BJ (cell line): ENCODE measurements at regions not wholly inside any gene's neighbourhood (a gene's known extent, or its start where the extent isn't known, plus 50 kb on each side); places are given as distances from the start of the nearest gene placed in this dataset.
A peak's percentile ranks its signal among the peaks of the same experiment; 100 is the strongest.

Source experiments
- CTCF ChIA-PET: fragments of 350-600 bp; formaldehyde crosslinking; extraction: SDS; loops from one replicate; lab custom pipeline; 2021; ENCODE audit warnings: antibody characterized with exemption, inconsistent platforms; lab: Yijun Ruan, JAX
- POLR2A ChIA-PET: fragments of 300-600 bp; sonication (Branson Sonifier 250); formaldehyde crosslinking; extraction: SDS; loops from one replicate; lab custom pipeline; 2021; ENCODE audit warnings: antibody characterized with exemption; lab: Charles Lee
- DNase-seq: peaks from one replicate; pipeline ENCODE4 v3.0.0-alpha.2; 2011; ENCODE audit warnings: low read depth
- H3K27me3 ChIP-seq: 2 replicates; pipeline ENCODE4 v1.6.0; 2011; ENCODE audit warnings: low read length; ENCODE audit not compliant: control insufficient read depth, insufficient read depth
- H3K36me3 ChIP-seq: 2 replicates; pipeline ENCODE4 v1.5.1; 2011; ENCODE audit warnings: low read length; ENCODE audit not compliant: control insufficient read depth, insufficient read depth
- H3K4me3 ChIP-seq: 2 replicates; pipeline ENCODE4 v1.5.1; 2011; ENCODE audit warnings: low read depth, mild to moderate bottlenecking, control low read depth, low read length
- TF ChIP-seq, protein P1 (sequence below): IDR thresholded peaks from 2 replicates; pipeline ENCODE4 v1.5.1; 2011; ENCODE audit warnings: low read depth, mild to moderate bottlenecking, control low read depth, inconsistent platforms, low read length, moderate library complexity; ENCODE audit not compliant: insufficient read depth

DNA sequence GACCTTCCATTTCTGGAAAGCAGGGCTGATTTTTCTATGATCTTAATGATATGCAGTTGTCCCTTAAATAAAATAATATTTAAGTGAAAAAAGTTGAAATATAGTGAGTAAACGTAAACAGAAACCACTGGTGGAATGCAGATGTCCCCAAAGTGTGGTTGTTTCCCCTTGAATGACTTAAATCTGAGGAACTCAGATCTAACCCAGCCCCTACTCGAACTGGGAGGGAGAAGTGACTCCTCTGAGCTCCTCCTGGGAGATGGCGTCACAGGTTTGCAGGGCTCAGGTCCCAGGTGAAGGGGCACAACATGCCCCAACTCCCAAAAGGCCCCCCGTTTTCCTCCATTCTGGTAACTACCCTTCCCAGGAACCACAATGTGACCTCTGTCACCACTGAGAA lies 142.8 kb downstream of the IRF8 start:
- no peaks in the 10 kb centered on the region for H3K36me3 ChIP-seq
- ChIA-PET CTCF (interaction anchor here (0.7 kb wide), 1 partner anchor 26 kb away, joined by 3 read pairs; no protein-coding TSS in a partner anchor), POLR2A (no interaction called here)
- no peak overlapping the region for H3K4me3 ChIP-seq
- TF ChIP-seq, protein P1, sequence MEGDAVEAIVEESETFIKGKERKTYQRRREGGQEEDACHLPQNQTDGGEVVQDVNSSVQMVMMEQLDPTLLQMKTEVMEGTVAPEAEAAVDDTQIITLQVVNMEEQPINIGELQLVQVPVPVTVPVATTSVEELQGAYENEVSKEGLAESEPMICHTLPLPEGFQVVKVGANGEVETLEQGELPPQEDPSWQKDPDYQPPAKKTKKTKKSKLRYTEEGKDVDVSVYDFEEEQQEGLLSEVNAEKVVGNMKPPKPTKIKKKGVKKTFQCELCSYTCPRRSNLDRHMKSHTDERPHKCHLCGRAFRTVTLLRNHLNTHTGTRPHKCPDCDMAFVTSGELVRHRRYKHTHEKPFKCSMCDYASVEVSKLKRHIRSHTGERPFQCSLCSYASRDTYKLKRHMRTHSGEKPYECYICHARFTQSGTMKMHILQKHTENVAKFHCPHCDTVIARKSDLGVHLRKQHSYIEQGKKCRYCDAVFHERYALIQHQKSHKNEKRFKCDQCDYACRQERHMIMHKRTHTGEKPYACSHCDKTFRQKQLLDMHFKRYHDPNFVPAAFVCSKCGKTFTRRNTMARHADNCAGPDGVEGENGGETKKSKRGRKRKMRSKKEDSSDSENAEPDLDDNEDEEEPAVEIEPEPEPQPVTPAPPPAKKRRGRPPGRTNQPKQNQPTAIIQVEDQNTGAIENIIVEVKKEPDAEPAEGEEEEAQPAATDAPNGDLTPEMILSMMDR: no peak
- DNase-seq: no peak
- H3K27me3 ChIP-seq: peaks cover 6% of the 10 kb centered on the region

DNA sequence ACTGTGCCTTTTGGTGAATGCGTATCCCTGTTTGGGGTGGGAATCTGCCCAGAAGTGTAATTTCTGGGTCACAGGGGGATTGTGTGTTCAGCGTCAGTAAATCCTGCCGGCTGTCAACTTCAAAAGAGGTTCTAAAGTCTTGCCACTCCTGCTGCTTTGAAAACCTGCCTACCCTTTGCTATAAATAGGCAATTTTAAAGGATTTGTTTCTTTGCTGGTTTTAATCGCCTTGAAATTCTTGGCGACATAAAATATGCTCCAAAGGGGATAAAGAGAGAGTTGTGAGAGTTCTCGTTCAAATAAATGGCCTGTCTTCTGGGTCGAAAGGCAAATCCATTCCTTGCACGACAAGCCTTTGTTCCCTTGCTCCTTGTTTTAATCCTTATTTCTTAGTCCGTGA lies 143.4 kb downstream of the IRF8 start:
- TF ChIP-seq, protein P1: no peak

DNA sequence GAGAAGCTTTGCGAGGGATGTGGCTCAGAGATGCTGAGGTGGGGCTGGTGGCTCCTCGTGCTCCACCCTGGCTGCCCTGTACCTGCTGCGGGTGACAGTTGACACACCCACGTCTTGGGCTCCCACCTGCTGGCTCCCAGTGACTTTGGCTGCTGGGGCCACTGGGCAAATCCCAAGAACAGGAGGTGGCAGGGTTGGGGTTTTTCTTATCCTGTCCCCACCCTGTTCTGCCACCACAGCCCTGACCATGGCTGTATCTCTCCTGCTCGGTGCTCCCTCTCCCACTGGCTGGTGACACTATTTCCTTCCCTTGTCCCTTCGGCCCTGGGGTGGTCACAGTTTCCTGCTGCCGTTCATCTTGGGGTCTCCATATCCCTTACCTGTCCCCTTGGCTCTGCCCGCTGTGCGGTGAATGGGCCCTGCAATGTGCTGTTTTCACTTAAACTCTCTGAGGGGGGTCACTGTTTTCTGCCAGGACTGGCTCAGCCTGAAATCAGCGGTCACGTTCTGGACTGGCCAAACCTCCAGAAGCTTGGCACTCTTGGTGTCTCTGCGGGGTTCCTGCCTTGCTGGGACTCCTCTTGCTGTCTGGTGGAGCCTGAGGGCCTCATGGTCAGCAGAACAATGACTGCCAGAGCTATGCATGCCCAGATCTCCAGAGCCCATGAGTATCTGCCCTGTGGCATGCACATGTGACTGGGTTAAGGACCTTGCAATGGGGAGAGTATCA lies 144.2 kb downstream of the IRF8 start:
- Histone ChIP-seq H3K4me3 (no peak overlapping the region), H3K27me3 (peaks cover 16% of the 10 kb centered on the region), H3K36me3 (no peaks in the 10 kb centered on the region)
- ChIA-PET CTCF (interaction anchor here (1.3 to 2.9 kb wide), 3 partner anchors 18 to 475 kb away, joined by 3 to 14 read pairs (median 6); no protein-coding TSS in a partner anchor), POLR2A (no interaction called here)
- TF ChIP-seq, protein P1: no peak
- no peak for DNase-seq

More for the DNA sequence above, 143.4 kb downstream of the IRF8 start:
- ChIA-PET POLR2A (no interaction called here), CTCF (interaction anchor here (2.9 kb wide), 1 partner anchor 475 kb away, joined by 14 read pairs; no protein-coding TSS in a partner anchor)
- Histone ChIP-seq H3K27me3 (peaks cover 8% of the 10 kb centered on the region), H3K4me3 (no peak overlapping the region), H3K36me3 (no peaks in the 10 kb centered on the region)
- no peak for DNase-seq

DNA sequence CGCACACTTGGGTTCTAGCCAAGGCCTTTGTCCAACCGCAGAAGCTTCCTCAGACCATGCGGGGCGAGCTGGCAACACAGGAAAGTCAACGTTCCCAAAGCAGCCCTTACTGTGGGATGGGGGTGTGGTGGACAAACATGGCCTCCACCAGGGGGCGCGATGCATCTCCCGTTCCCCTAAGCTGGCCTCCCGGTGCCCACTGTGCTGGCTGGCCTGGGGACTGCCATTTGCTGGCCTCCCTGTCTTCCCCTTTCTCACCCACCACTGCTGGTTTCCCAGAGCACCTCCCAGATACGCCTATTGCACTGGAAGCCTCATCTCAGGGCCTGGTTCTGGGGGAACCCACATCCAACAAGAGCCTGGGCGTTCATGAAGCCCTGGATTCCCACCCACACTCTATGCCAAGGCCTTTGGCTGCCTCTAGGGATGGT lies 145.3 kb downstream of the IRF8 start:
- DNase-seq: no peak
- Histone ChIP-seq H3K36me3 (no peaks in the 10 kb centered on the region), H3K4me3 (no peak overlapping the region), H3K27me3 (peaks cover 19% of the 10 kb centered on the region)
- ChIA-PET POLR2A (no interaction called here), CTCF (interaction anchor here (1.1 to 2.9 kb wide), 5 partner anchors 9 to 473 kb away, joined by 3 to 14 read pairs (median 5); no protein-coding TSS in a partner anchor)
- TF ChIP-seq, protein P1: peak; percentile 63

DNA sequence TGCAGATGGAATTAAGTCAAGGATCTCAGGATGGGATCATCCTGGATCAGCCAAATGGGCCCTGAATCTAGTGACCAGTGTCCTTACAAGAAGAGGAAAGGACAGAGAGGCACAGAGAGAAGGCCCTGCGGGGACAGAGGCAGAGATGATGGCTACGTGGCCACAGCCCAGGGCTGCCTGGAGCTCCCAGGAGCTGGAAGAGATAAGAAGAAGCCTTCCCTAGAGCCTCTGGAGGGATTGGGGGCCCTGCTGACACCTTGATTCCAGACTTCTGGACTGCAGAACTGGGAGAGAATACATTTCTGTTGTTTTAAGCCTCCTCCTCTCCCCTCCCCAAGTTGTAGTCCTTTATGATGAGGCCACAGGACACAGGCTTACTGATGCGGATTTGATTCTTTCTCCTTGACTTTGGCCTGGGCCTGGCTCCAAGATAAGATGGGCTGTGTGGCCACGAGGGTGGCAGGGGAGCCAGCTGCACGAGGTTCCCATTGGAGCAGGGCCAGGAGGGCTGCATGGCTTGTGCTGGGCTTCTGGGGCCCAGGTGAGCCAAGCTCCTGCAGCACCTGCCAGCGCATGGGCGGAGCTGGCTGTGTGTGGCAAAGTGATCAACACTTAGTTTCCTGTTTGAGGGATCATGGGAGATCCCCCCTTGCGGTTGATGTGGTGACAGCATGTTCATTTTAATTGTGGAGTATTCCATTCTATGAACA lies 146.1 kb downstream of the IRF8 start:
- no peak overlapping the region for H3K4me3 ChIP-seq
- ChIA-PET POLR2A (no interaction called here), CTCF (interaction anchor here (1.1 to 2.9 kb wide), 4 partner anchors 8 to 473 kb away, joined by 3 to 14 read pairs (median 6); no protein-coding TSS in a partner anchor)
- TF ChIP-seq, protein P1: no peak
- peaks cover 21% of the 10 kb centered on the region for H3K27me3 ChIP-seq
- DNase-seq: no peak
- no peaks in the 10 kb centered on the region for H3K36me3 ChIP-seq
